ENCODE measurements at regions not wholly inside any gene's neighbourhood (a gene's known extent, or its start where the extent isn't known, plus 50 kb on each side); places are given as distances from the start of the nearest gene placed in this dataset.

- TF ChIP-seq, protein P1, sequence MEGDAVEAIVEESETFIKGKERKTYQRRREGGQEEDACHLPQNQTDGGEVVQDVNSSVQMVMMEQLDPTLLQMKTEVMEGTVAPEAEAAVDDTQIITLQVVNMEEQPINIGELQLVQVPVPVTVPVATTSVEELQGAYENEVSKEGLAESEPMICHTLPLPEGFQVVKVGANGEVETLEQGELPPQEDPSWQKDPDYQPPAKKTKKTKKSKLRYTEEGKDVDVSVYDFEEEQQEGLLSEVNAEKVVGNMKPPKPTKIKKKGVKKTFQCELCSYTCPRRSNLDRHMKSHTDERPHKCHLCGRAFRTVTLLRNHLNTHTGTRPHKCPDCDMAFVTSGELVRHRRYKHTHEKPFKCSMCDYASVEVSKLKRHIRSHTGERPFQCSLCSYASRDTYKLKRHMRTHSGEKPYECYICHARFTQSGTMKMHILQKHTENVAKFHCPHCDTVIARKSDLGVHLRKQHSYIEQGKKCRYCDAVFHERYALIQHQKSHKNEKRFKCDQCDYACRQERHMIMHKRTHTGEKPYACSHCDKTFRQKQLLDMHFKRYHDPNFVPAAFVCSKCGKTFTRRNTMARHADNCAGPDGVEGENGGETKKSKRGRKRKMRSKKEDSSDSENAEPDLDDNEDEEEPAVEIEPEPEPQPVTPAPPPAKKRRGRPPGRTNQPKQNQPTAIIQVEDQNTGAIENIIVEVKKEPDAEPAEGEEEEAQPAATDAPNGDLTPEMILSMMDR (IDR thresholded peaks at IDR 0.05) = no peak
- no peak for TF ChIP-seq ZFX (IDR thresholded peaks at IDR 0.05; ENCODE audit: borderline replicate concordance)
Measured at GRCh38 chr7:142508251-142508650, 241.0 kb upstream of the PRSS1 start.

Measured in 22Rv1 (cell line).